GM12891 (cell line): ENCODE measurements at regions not wholly inside any gene's neighbourhood (a gene's known extent, or its start where the extent isn't known, plus 50 kb on each side); places are given as distances from the start of the nearest gene placed in this dataset.

Experiments
- POLR2A ChIP-seq: IDR thresholded peaks from 2 replicates; pipeline ENCODE4 v1.6.1; 2011; ENCODE audit warnings: low read depth, low read length, control low read depth
- POLR2AphosphoS5 ChIP-seq: IDR thresholded peaks from 2 replicates; pipeline ENCODE4 v1.6.1; 2011; ENCODE audit warnings: low read depth, low read length, control low read depth
- POU2F2 ChIP-seq: IDR thresholded peaks from 2 replicates; pipeline ENCODE4 v1.6.1; 2011; ENCODE audit warnings: low read depth, mild to moderate bottlenecking, control low read depth, low read length, moderate library complexity
- SPI1 ChIP-seq: IDR thresholded peaks from 2 replicates; pipeline ENCODE4 v1.6.1; 2011; ENCODE audit warnings: low read depth, low read length, control low read depth
- TAF1 ChIP-seq: IDR thresholded peaks from 2 replicates; pipeline ENCODE4 v1.6.1; 2011; ENCODE audit warnings: low read depth, low read length, control low read depth

- TF ChIP-seq POLR2AphosphoS5 (no peak), TAF1 (no peak), POLR2A (no peak), POU2F2 (no peak), SPI1 (no peak)
Measured at GRCh38 chr11:115766561-115766960, 262.3 kb upstream of the CADM1 start.
